Activated CD4-positive, alpha-beta T cell treated with anti-CD3 and anti-CD28 coated beads for 36 hours (primary cell): ENCODE measurements at regions not wholly inside any gene's neighbourhood (a gene's known extent, or its start where the extent isn't known, plus 50 kb on each side); places are given as distances from the start of the nearest gene placed in this dataset.
"Not testable (repeated sequence)": the region's sequence is repeated elsewhere in the genome, so short reads cannot be mapped to it uniquely, and the experiment has no call there.

Experiments
- ATAC-seq: fragments of 200-7000 bp; cut with Tn5 transposase; one replicate; pipeline ENCODE4 v1.10.0; 2021; ENCODE audit warnings: mild to moderate bottlenecking, moderate library complexity
- CTCF ChIA-PET: fragments of 350-600 bp; sonication (Branson Sonifier 250); formaldehyde crosslinking; loops from one replicate; lab custom pipeline; 2021; ENCODE audit warnings: antibody characterized with exemption; lab: Charles Lee
- POLR2A ChIA-PET: fragments of 350-600 bp; sonication (Branson Sonifier 250); formaldehyde crosslinking; loops from one replicate; lab custom pipeline; 2021; ENCODE audit warnings: antibody characterized with exemption, inconsistent platforms; lab: Charles Lee
- DNase-seq: peaks from one replicate; pipeline ENCODE4 v3.0.0-alpha.2; 2020
- H3K27ac Mint-ChIP-seq: one replicate; pipeline ENCODE4 v1.8.0; 2021; ENCODE audit warnings: mixed read lengths
- H3K27me3 Mint-ChIP-seq: one replicate; pipeline ENCODE4 v1.8.0; 2021; ENCODE audit warnings: mixed read lengths
- H3K36me3 Mint-ChIP-seq: one replicate; pipeline ENCODE4 v1.8.0; 2021; ENCODE audit warnings: low read depth, mixed read lengths
- H3K4me1 Mint-ChIP-seq: one replicate; pipeline ENCODE4 v1.8.0; 2021; ENCODE audit warnings: mixed read lengths
- H3K4me3 Mint-ChIP-seq: one replicate; pipeline ENCODE4 v1.8.0; 2021; ENCODE audit warnings: mild to moderate bottlenecking, moderate library complexity, mixed read lengths
- H3K9me3 Mint-ChIP-seq: one replicate; pipeline ENCODE4 v1.8.0; 2021; ENCODE audit warnings: low read depth, mixed read lengths
- intact Hi-C, 2 experiments: fragments of 100-400 bp; cut with DNase I in 1 of 2; cut with micrococcal nuclease in 1 of 2; formaldehyde crosslinking; loops; one replicate each; pipeline versions ENCODE4 v1.14.2 to v1.15.1; 2022 to 2024; cut with DNase I, micrococcal nuclease

DNA sequence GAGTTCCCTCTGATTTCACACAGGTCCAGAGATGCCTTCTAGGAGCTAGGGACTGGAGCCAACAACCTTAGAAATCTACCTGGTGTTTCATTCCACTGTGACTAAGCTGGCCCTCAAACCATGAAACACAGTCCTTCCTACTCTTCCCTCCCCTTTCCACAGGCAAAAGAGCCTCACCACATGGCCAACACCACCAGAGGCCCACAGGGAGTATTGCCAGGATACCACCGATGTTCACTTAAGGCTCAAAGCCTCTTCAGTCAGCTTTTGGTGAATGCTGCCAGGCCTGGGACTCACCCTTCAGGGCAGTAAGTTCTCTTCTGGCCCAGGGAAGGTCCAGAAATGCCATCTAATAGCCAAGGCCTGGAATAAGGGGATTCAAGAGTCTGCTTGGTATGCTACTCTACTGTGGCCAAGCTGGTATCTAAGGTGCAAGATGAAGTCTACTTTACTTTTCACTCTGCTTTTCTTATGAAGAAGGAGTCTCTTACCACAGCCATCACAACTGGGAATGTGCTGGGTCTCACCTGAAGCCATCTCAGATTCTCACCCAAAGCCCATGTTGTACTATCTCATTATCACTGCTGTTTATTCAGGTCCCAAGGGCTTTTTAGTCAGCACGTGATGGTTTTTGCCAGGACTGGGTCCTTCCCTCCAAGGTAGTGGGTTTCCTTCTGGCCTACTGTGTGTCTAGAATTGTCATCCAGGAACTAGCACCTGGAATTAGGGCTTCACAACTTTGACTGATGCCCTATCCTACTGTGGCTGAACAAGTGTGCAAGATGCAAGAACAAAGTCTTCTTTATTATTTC is 1018.4 kb downstream of the TAF11L14 start:
- H3K27me3 Mint-ChIP-seq = no peaks in the 10 kb centered on the region
- no peaks in the 10 kb centered on the region for H3K36me3 Mint-ChIP-seq
- no peaks in the 10 kb centered on the region for H3K4me1 Mint-ChIP-seq
- DNase-seq (no peak), ATAC-seq (no peak)
- peaks cover 10% of the 10 kb centered on the region for H3K9me3 Mint-ChIP-seq
- intact Hi-C loops = no loop called here
- ChIA-PET POLR2A (no interaction called here), CTCF (no interaction called here)
- H3K4me3 Mint-ChIP-seq = no peak overlapping the region
- H3K27ac Mint-ChIP-seq = no peak overlapping the region

DNA sequence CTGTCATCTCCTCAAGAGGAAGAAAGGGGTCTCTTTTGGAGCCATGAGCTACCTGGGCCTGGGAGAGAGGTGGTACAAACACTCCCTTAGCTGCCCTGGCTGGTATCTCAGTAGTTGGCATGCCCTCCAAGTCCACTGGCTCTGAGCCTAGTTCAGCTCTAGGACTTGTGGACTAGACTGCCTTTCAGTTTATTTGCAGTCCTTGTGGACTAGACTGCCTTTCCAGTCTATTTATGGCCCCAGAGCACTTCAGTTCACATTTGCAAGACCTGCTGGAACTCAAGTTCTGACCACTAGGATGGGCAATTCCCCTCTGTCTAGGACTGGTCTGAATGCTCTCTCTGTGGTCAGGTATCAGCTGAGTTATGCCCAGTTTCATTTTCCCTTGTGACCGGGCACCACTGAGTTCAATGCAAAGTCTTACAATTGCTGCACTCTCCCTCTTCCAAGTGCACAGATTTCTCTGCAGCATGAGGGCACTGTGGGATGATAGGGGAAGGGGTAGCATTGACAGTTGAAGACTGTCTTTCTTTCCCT is 1019.0 kb downstream of the TAF11L14 start:
- Mint-ChIP-seq H3K4me3 (no peak overlapping the region), H3K4me1 (no peaks in the 10 kb centered on the region), H3K27ac (no peak overlapping the region), H3K9me3 (peaks cover 10% of the 10 kb centered on the region), H3K27me3 (no peaks in the 10 kb centered on the region), H3K36me3 (no peaks in the 10 kb centered on the region)
- DNase-seq (no peak), ATAC-seq (no peak)
- POLR2A ChIA-PET = no interaction called here
- CTCF ChIA-PET = no interaction called here
- intact Hi-C loops = no loop called here

DNA sequence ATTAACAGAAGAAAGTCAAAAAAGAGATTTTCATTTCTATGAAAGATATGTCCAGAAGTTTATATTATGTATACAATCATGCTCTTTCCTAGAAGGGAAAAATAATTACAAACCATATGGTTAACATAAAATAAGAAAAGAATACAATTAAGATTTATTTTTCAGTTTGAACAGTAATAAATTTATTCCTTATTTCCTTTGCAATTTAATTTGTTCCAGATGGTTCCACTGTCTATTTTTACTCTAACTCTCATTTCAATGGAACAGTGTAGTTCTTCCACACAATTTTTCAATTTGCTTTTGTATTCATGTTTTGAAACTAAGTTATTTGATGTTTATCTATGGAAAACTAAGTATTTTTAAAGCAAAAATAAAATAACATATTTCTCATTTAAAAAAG is 1026.3 kb downstream of the TAF11L14 start:
- Mint-ChIP-seq H3K9me3 (no peaks in the 10 kb centered on the region), H3K4me1 (no peaks in the 10 kb centered on the region), H3K36me3 (no peaks in the 10 kb centered on the region), H3K27ac (no peak overlapping the region), H3K27me3 (no peaks in the 10 kb centered on the region), H3K4me3 (no peak overlapping the region)
- ChIA-PET POLR2A (interaction anchor here (0.8 kb wide), 1 partner anchor 18 kb away, joined by 3 read pairs; no protein-coding TSS in a partner anchor), CTCF (no interaction called here)
- intact Hi-C loops = no loop called here
- no peak for DNase-seq
- no peak for ATAC-seq

DNA sequence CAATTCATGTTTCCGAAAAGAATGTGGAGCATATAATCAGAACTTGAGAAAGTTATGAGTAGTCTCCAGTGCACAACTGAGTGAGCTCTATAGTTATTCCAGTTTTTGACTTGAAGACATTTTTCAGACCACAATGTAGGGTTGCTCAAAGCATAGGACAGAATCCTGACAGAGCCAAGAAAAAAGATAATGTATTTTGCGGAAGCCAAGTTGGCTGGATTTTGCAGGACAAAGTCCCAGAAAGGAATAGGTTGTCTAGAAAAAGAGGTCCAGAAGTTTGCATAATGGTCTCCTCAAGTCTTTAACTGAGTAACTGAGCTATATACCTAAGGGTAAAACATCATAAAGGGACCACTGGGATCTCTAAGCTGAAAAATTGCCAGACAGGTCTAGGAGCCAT is 1028.0 kb downstream of the TAF11L14 start:
- H3K4me1 Mint-ChIP-seq = no peaks in the 10 kb centered on the region
- DNase-seq (no peak), ATAC-seq (no peak)
- POLR2A ChIA-PET = no interaction called here
- intact Hi-C loops = no loop called here
- H3K4me3 Mint-ChIP-seq = no peak overlapping the region
- no peak overlapping the region for H3K27ac Mint-ChIP-seq
- H3K27me3 Mint-ChIP-seq = no peaks in the 10 kb centered on the region
- H3K36me3 Mint-ChIP-seq = no peaks in the 10 kb centered on the region
- CTCF ChIA-PET = interaction anchor here (1.0 kb wide), 1 partner anchor 28 kb away, joined by 3 read pairs; no protein-coding TSS in a partner anchor
- H3K9me3 Mint-ChIP-seq = no peaks in the 10 kb centered on the region

DNA sequence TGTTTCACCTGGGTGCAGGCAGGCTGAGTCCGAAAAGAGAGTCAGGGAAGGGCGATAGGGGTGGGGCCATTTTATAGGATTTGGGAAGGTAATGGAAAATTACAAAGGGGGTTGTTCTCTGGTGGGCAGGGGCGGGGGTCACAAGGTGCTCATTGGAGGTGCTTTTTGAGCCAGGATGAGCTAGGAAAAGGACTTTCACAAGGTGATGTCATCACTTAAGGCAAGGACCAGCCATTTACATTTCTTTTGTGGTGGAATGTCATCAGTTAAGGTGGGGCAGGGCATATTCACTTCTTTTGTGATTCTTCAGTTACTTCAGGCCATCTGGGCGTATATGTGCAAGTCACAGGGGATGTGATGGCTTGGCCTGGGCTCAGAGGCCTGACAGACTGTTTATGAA is 1040.0 kb downstream of the TAF11L14 start:
- H3K9me3 Mint-ChIP-seq, ATAC-seq, H3K4me1 Mint-ChIP-seq, POLR2A ChIA-PET, H3K27me3 Mint-ChIP-seq, H3K27ac Mint-ChIP-seq, H3K36me3 Mint-ChIP-seq, H3K4me3 Mint-ChIP-seq, CTCF ChIA-PET, DNase-seq, intact Hi-C loops: not testable (repeated sequence)

DNA sequence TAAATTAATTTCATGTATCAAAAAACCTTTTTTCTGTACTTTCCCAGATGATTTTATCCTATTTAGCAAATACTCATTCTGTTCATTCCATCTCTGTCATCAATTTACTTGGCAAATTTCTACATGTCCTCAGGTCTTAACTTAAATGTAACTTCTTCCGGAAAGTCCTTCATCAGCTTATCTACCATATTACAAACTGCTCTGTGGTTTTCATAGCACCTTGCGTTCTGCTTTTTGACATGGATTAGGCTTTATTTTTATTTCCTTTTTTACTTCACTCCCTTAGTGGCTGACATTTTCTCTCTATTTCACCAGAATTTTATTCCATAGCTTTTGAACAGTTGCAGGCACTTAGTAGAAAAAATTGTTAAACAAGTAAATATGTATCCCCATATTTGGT is 1040.8 kb downstream of the TAF11L14 start:
- POLR2A ChIA-PET = no interaction called here
- DNase-seq (no peak), ATAC-seq (no peak)
- Mint-ChIP-seq H3K4me3 (no peak overlapping the region), H3K9me3 (no peaks in the 10 kb centered on the region), H3K36me3 (no peaks in the 10 kb centered on the region), H3K27me3 (peaks cover 3% of the 10 kb centered on the region), H3K4me1 (no peaks in the 10 kb centered on the region), H3K27ac (no peak overlapping the region)
- CTCF ChIA-PET = no interaction called here
- intact Hi-C loops = no loop called here

DNA sequence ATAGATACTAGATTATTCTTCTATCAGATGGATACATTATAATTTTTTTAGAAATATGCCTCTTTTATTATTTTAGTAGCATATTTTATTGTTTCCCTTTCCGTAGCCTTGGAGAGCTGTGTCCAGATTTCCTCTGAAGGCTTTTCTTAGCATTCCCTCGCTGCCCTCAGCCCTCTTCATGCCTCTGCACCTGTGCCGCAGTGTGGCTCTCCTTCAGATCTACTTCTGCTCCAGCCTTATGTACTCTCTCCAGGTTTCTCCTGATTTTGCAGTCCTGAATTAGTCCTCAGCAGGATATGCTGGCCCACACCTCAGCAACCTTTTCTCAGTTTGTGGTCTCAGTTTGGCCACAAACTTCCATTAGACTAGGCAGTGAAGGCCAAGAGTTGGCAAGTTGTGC is 1052.0 kb downstream of the TAF11L14 start:
- Mint-ChIP-seq H3K36me3 (no peaks in the 10 kb centered on the region), H3K4me3 (no peak overlapping the region), H3K27ac (no peak overlapping the region), H3K4me1 (no peaks in the 10 kb centered on the region), H3K27me3 (no peaks in the 10 kb centered on the region), H3K9me3 (peaks cover 7% of the 10 kb centered on the region)
- intact Hi-C loops = no loop called here
- POLR2A ChIA-PET = no interaction called here
- ATAC-seq = no peak
- DNase-seq = no peak
- CTCF ChIA-PET = interaction anchor here (0.9 kb wide), 1 partner anchor 23 kb away, joined by 3 read pairs; no protein-coding TSS in a partner anchor

DNA sequence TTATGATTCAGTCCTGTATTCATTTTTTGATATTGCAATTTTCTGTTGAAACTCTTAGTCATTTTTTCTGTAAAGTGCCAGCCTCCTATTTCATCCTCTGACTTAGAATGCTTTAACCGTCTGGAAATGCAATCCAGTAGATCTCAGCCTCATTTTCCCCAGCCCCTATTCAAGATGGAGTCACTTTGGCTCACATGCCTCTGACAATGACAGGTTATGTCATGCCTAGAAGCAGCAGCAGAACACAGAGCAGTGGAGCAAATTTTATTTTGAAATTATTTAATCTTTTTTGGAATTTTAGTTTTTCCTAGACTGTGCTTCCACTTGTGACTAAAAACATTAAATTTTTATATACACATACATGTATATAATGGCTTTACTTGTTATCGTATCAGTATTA is 1053.2 kb downstream of the TAF11L14 start:
- Mint-ChIP-seq H3K36me3 (no peaks in the 10 kb centered on the region), H3K9me3 (peaks cover 4% of the 10 kb centered on the region), H3K4me1 (no peaks in the 10 kb centered on the region), H3K27me3 (no peaks in the 10 kb centered on the region), H3K27ac (no peak overlapping the region), H3K4me3 (no peak overlapping the region)
- ATAC-seq (no peak), DNase-seq (no peak)
- intact Hi-C loops = no loop called here
- POLR2A ChIA-PET = no interaction called here
- CTCF ChIA-PET = no interaction called here

DNA sequence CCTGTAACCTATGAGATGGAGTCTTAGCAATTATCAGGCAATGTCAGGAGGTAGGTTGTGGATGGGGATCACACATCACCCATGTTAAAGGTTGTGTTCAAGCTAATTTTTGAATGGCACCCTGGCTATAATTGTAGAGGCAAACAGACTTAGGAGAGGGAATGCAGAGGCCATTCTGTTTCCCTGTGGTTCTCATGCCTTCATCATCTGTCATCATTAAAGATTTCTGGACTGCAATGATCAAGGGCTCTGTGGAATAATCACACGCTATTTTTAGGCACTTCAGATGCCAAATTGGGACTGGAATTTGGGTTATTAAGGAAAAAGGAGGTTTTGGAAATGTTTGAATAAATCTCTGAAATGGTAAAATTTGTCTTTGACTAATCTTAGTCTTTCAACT is 1065.4 kb downstream of the TAF11L14 start:
- Mint-ChIP-seq H3K27ac (no peak overlapping the region), H3K9me3 (no peaks in the 10 kb centered on the region), H3K27me3 (no peaks in the 10 kb centered on the region), H3K4me1 (peaks cover 21% of the 10 kb centered on the region), H3K36me3 (no peaks in the 10 kb centered on the region), H3K4me3 (no peak overlapping the region)
- no peak for DNase-seq
- ATAC-seq = no peak
- POLR2A ChIA-PET = no interaction called here
- intact Hi-C loops = loop anchor here in 1 of 2 experiments (2.0 kb wide), 2 partner anchors 45 to 233 kb away; no protein-coding TSS in a partner anchor
- CTCF ChIA-PET = interaction anchor here (1.2 to 2.2 kb wide), 6 partner anchors 9 to 233 kb away, joined by 3 to 6 read pairs (median 6); no protein-coding TSS in a partner anchor

DNA sequence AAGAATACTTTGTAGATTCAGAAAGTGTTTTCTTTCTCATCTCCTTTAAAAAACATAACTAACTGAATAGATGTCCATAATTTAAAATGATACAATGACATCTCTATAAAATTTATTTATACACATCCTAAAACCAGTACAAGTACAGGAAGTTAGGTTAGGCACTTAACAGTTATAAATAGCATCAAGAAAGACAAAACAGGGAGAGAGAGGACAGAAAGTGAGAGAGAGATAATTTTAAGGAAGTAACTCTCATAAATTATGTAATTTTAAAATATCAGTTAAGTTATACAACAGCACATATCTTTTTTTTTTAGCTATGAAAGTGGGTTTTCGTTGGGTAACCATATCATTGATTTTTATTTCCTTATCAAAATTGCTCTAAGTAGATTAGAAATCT is 1068.6 kb downstream of the TAF11L14 start:
- DNase-seq = no peak
- Mint-ChIP-seq H3K9me3 (no peaks in the 10 kb centered on the region), H3K4me3 (no peak overlapping the region), H3K27ac (no peak overlapping the region), H3K4me1 (peaks cover 18% of the 10 kb centered on the region), H3K27me3 (no peaks in the 10 kb centered on the region), H3K36me3 (no peaks in the 10 kb centered on the region)
- ATAC-seq = no peak
- ChIA-PET POLR2A (no interaction called here), CTCF (interaction anchor here (1.2 kb wide), 1 partner anchor 12 kb away, joined by 3 read pairs; no protein-coding TSS in a partner anchor)
- intact Hi-C loops = no loop called here

DNA sequence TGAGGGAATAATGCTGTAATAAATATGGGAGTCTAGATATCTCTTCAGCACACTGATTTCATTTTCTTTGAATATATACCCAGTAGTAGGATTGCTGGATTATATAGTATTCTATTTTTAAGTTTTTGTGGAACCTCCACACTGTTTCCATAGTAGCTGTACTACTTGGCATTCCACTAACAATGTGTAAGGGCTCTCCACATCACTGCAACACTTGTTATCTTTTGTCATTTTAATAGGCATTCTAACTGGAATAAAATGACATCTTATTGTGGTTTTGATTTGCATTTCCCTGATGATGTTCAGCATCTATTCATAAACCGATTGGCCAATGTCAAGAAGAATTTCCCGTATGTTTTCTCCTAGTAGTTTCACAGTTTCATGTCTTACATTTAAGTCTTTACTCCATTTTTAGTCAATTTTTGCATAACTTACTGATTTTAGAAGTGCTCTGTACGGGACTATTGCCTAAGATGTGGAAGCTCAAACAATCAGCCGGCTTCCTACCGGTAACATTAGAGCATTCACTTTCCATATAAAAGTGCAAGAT is 1078.8 kb downstream of the TAF11L14 start:
- ATAC-seq (no peak), DNase-seq (no peak)
- H3K36me3 Mint-ChIP-seq = no peaks in the 10 kb centered on the region
- CTCF ChIA-PET = interaction anchor here (0.9 to 1.2 kb wide), 2 partner anchors 14 kb away, joined by 3 to 6 read pairs; no protein-coding TSS in a partner anchor
- POLR2A ChIA-PET = interaction anchor here (0.7 kb wide), 1 partner anchor 33 kb away, joined by 4 read pairs; no protein-coding TSS in a partner anchor
- no peaks in the 10 kb centered on the region for H3K4me1 Mint-ChIP-seq
- no peak overlapping the region for H3K27ac Mint-ChIP-seq
- intact Hi-C loops = no loop called here
- no peaks in the 10 kb centered on the region for H3K27me3 Mint-ChIP-seq
- peaks cover 3% of the 10 kb centered on the region for H3K9me3 Mint-ChIP-seq
- H3K4me3 Mint-ChIP-seq = no peak overlapping the region

DNA sequence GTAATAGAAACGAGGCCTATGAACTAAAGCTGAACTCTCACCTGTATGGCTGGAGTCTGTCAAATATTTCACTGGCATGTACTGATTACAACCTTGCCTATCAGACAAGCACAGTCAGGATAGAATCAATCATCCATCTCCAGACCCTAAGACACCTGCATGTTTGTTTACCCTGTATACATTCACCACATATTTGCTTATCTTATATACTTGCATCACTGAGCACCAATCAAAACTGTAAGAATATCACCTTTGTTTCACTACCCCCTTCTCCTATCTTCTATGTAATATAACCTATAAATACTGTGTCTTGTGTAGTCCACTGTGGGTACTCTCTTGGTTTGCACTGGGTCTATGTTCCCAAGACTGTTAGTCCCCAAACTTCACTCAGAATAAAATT is 1085.7 kb downstream of the TAF11L14 start:
- intact Hi-C loops = no loop called here
- CTCF ChIA-PET = no interaction called here
- H3K9me3 Mint-ChIP-seq = no peaks in the 10 kb centered on the region
- peaks cover 13% of the 10 kb centered on the region for H3K4me1 Mint-ChIP-seq
- H3K27me3 Mint-ChIP-seq = no peaks in the 10 kb centered on the region
- H3K4me3 Mint-ChIP-seq = no peak overlapping the region
- no peak for ATAC-seq
- POLR2A ChIA-PET = no interaction called here
- no peak for DNase-seq
- H3K27ac Mint-ChIP-seq = no peak overlapping the region
- H3K36me3 Mint-ChIP-seq = no peaks in the 10 kb centered on the region
